HK-2 (cell line): ENCODE measurements at regions not wholly inside any gene's neighbourhood (a gene's known extent, or its start where the extent isn't known, plus 50 kb on each side); places are given as distances from the start of the nearest gene placed in this dataset.
"Not testable (repeated sequence)": the region's sequence is repeated elsewhere in the genome, so short reads cannot be mapped to it uniquely, and the experiment has no call there.

Experiments
- DNase-seq: peaks from one replicate; pipeline ENCODE4 v3.0.0-alpha.2; 2018; ENCODE audit not compliant: unreplicated experiment

DNA sequence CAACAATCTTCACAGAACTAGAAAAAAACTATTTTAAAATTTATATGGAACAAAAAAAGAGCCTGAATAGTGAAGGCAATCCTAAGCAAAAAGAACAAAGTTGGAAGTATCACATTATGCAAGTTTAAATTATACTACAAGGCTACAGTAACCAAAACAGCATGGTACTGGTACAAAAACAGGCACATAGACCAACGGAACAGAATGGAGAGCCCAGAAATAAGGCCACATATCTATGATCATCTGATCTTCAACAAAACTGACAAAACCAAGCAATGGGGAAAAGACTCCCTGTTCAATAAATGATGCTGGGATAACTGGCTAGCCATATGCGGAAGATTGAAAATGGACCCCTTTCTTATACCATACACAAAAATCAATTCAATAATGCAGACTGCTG, 74.4 kb upstream of the RTN4 start:
- DNase-seq, result not testable (repeated sequence)

DNA sequence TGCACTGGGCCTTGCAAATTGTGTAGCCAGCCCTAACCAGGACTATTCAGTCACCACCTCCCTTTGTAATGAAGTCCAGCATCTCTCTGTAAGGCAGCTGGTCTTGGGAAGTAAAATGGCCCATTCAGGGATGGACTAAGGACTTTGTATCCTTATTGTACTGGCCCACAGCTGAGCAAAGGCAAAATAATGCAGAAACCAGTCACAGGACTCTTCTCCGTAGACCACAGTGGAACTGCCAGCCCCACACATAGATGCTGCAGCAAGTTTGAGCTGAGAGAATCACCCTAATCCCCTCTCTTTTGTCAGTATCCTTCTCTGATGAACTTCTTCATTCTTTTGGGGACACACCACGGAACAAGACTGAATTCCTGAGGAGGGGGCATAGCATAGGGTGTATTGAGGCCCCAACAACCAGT, 73.6 kb upstream of the RTN4 start:
- DNase-seq, result no peak

- DNase-seq, result no peak
These were observed 70.5 kb upstream of the RTN4 start for GRCh38 chr2:55120634-55121359.

DNA sequence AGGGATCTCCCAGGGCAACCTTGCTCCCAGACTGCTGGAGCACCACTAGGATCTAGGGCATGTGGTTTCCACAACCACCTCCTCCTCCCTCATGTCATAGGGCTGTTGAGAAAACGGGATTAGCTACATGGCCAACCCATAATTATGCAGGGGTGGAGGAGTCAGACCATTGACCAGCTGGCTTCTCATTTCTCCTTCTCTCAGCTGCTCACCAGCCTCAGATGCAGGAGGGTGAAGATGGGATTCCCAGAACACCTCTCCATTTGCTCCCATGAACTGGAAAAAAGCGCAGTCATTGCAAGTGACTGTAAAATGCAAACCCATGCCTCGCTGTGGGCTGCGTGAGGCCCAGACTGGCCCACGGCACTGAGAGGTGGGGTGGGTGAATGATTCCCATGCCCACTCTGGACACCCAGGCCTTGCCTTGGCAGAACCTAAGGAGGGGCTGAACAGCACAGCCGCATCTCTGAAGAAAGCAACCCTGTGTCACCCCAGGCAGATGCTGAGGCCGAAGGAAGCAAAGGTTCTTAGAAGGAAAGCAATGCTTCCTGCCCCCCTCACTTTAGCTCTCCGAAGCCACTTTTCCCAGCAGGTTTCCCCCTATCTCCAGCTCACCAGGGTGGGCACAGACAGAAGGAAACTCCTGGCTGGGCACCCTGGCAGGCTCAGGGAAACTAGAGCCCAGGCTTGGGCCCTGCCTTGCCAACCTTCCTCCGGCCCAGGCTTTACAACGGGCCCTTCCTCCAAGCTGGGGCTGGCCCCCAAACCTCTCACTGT, 69.6 kb upstream of the RTN4 start:
- DNase-seq, result no peak

GRCh38 chr2:55118643-55119083, 68.4 kb upstream of the RTN4 start:
- DNase-seq, result no peak

DNA sequence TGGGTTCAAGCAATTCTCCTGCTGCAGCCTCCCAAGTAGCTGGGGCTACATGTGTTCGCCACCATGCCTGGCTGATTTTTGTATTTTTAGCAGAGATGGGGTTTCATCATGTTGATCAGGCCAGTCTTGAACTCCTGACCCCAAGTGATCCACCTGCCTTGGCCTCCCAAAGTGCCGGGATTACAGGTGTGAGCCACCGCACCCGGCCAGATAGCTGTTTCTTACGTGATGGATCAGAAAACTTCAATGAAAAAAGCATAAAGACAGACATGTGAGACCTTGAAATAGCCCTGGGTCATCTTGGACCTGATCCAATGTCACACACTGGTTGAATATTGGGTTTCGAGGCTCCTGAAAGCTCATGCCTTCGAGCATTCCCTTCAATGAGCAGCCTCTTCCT, 66.7 kb upstream of the RTN4 start:
- DNase-seq, result no peak

DNA sequence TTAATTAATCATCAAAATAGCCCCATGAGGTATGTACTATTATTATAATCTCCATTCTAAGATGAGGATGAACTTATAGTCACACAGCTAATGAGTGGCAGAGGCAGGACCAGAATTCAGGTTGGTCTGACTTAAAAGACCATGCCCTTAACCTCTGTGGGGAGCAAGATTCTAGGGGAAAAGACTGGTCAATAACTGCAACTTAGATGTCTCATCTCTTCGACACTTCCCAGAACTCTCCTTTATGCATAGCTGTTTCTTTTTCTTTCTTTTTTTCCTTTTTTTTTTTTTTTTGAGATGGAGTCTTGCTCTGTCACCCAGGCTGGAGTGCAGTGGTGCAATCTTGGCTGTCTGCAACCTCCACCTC, 66.3 kb upstream of the RTN4 start:
- no peak for DNase-seq

DNA sequence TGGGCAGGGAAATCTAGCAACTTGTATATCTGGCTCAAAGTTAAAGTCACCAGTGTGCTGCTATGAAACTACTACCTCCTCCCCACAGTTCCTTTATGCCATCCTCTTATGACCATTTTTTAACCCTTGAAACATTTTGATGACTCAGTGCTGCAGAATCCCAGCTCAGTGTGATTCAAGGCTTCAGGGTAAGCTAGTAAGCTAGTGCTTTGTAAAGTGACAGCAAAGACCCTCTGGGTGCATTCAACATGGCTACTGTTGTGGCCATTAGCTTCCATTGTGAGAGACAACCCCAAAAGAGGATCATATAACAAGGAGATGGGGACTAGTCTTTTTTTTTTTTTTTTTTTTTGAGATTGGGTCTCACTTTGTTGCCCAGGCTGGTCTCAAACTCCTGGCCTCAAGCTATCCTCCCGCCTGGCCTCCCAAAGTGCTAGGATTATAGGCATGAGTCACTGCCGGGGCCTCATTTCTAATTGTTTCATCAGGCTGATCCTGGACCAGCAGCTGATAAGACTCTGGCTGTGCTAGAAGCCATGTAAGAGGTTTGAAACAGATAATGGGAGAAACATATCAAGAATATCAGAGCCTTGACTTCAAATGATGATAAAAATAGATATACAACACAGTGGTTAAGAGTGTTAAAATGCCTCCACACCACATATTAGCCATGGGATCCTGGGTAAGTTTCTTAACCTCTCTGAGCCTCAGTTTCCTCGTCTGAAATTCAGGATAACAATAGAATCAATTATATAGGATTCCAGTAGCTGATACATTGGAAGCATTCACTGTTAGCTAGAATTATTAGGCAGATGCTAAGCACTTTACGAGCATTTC, 65.7 kb upstream of the RTN4 start:
- peak; percentile 23 for DNase-seq

GRCh38 chr2:55114597-55114996, 64.3 kb upstream of the RTN4 start:
- no peak for DNase-seq

- no peak for DNase-seq
These were observed 63.8 kb upstream of the RTN4 start for GRCh38 chr2:55114082-55114481.

DNA sequence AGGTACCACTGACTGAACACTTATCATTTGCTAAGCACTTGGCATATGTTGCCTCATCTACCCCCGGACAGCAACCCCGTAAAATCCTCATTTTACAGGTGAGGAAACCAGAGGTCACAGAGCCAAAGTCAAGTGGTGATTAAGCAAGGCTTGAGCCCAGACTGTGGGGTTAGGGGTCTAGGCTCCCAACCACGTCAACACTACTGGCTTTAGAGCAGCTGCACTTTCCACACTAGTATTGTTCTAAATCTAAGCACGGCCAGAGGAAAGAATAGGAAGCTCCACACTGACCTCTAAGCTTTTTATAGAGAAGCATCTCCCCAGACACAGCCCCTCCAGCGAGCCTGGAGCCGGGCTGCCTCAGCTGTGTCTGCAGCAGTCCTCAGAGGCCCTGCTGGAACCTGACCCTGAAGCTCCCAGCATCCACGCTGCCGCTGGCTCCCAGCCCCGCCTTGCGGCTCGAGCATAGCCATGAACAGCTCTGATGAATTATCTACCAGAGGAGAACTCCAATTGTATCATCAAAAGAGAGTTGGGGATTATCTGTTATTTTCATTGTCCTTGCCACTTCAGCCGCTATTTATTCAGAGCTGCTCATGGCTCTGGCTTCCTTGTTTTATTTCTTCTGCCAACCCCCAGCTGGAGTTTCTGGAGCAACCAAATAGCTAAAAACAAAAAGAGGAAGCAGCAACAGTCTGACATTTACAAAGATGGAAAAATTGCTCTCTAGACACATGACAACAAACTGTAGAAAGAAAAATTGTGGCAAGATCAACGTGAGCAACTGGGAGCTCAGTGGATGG, 62.2 kb upstream of the RTN4 start:
- DNase-seq, result peak; percentile 49

GRCh38 chr2:55111570-55112228, 61.4 kb upstream of the RTN4 start:
- peak; percentile 84 for DNase-seq

DNA sequence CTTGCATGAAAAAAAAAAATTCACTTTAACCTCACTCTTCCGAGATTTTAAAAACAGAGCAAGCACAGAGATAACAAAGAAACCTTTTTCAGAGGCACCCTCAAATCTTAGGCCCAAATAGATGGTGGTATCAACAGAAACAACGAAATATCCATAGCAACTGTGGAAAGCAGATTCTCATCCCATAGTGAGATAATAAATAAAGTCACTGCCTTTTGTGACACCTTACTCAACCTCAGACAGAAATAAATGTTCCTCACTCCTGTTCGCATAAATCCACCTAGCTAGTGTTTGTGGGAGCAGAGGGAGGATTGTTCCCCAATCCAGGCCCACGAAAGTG, 60.9 kb upstream of the RTN4 start:
- no peak for DNase-seq

DNA sequence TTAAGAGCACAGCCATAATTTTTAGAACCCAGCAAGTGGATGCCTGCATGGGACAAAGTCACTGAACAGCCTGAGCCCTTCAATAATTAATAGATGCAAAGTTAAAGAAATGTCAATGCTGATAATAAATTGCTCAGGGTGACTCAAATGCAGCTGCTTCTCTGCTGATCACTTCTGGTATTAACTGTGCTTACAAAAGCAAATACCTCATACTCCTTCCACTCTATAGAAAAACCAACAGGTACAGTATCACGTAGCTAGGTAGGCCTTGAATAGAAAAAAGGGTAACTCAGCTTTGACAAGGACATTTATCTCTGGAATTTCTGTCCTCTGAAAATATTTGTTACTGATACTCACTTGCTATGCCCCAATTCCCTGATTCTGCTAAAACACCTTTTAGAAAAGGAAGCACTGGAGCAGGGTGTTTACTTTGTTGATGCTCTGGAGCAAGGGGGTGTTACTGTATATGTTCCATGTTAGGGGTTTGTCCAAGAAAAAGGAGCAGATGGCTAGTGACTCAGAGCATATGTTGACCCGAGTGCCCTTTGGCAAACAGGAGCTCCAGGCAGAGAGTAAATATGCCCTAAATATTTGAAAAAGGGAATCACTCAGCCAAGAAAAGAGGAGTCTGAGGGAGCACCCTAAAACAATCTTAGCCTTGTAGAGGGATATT, 59.1 kb upstream of the RTN4 start:
- DNase-seq, result no peak

- DNase-seq, result no peak
These were observed 58.4 kb upstream of the RTN4 start for GRCh38 chr2:55108456-55109160.

DNA sequence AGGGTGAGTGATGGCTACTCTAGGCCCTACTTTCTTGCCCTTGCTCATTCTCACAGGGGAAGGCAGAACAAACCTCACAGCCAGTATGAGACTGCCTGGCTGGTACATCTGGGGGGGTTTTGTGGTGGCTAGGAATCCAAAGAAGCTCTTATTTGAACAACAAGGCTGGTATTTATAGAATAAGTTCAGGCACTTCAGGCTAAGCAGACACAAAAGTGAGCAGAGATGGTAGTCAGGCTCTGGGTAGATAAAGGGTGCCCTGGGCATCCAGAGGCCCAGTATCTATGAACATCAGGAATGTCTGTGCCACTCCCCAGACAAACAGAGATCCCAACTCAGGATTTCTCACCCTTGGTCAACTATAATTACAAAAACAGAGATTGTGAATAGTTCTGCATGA, 57.2 kb upstream of the RTN4 start:
- no peak for DNase-seq

GRCh38 chr2:55106148-55106547, 55.9 kb upstream of the RTN4 start:
- DNase-seq, result no peak

- no peak for DNase-seq
These were observed 55.2 kb upstream of the RTN4 start for GRCh38 chr2:55105456-55105855.

DNA sequence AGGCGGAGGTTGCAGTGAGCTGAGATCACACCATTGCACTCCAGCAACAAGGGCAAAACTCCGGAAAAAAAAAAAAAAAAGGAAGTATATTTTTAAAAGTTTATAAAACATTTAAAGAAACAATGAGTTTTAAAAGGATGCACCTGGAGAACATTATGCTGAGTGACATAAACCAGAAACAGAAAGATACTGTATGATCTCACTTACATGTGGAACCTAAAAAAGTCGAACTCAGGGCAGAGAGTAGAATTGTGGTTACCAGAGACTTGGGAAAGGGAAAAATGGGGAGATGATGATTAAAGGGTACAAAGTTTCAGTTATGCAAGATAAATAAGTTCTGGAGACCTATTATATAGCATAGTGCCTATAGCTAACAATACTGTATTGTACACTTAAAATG, 52.8 kb upstream of the RTN4 start:
- DNase-seq, result no peak
